HG02610 (cell line): ENCODE measurements at regions not wholly inside any gene's neighbourhood (a gene's known extent, or its start where the extent isn't known, plus 50 kb on each side); places are given as distances from the start of the nearest gene placed in this dataset.

Experiments
- ATAC-seq: cut with Tn5 transposase; IDR thresholded peaks from one replicate; pipeline ENCODE4 v1.9.1; 2021; ENCODE audit warnings: mild to moderate bottlenecking, moderate library complexity; ENCODE audit not compliant: unreplicated experiment

GRCh38 chr7:68441645-68442044 lies 1156.6 kb upstream of the AUTS2 start:
- no peak for ATAC-seq

GRCh38 chr7:68442931-68443631 lies 1155.2 kb upstream of the AUTS2 start:
- ATAC-seq: no peak

GRCh38 chr7:68444042-68444441 lies 1154.2 kb upstream of the AUTS2 start:
- no peak for ATAC-seq

- no peak for ATAC-seq
Measured at GRCh38 chr7:68444956-68445355, 1153.3 kb upstream of the AUTS2 start.

- no peak for ATAC-seq
Measured at GRCh38 chr7:68446183-68446582, 1152.1 kb upstream of the AUTS2 start.

GRCh38 chr7:68449099-68449498 lies 1149.2 kb upstream of the AUTS2 start:
- ATAC-seq: no peak

- ATAC-seq: no peak
Measured at GRCh38 chr7:68449816-68450215, 1148.5 kb upstream of the AUTS2 start.

- no peak for ATAC-seq
Measured at GRCh38 chr7:68454931-68455330, 1143.3 kb upstream of the AUTS2 start.

GRCh38 chr7:68456469-68456868 lies 1141.8 kb upstream of the AUTS2 start:
- ATAC-seq: no peak

GRCh38 chr7:68457481-68457880 lies 1140.8 kb upstream of the AUTS2 start:
- no peak for ATAC-seq

GRCh38 chr7:68458010-68458908 lies 1140.0 kb upstream of the AUTS2 start:
- ATAC-seq: no peak

- no peak for ATAC-seq
Measured at GRCh38 chr7:68461430-68461829, 1136.8 kb upstream of the AUTS2 start.

GRCh38 chr7:68470836-68471435 lies 1127.3 kb upstream of the AUTS2 start:
- no peak for ATAC-seq

GRCh38 chr7:68472688-68473087 lies 1125.6 kb upstream of the AUTS2 start:
- ATAC-seq: no peak

GRCh38 chr7:68474661-68475216 lies 1123.5 kb upstream of the AUTS2 start:
- ATAC-seq: no peak

- ATAC-seq: no peak
Measured at GRCh38 chr7:68476966-68477365, 1121.3 kb upstream of the AUTS2 start.

GRCh38 chr7:68478326-68478725 lies 1119.9 kb upstream of the AUTS2 start:
- ATAC-seq: no peak

- no peak for ATAC-seq
Measured at GRCh38 chr7:68482800-68483199, 1115.5 kb upstream of the AUTS2 start.

- no peak for ATAC-seq
Measured at GRCh38 chr7:68484731-68485130, 1113.5 kb upstream of the AUTS2 start.

- ATAC-seq: no peak
Measured at GRCh38 chr7:68485253-68485917, 1112.9 kb upstream of the AUTS2 start.
